ENCODE measurements at regions not wholly inside any gene's neighbourhood (a gene's known extent, or its start where the extent isn't known, plus 50 kb on each side); places are given as distances from the start of the nearest gene placed in this dataset.

GRCh38 chr6:141258516-141258915 is 874.2 kb upstream of the GJE1 start:
- H2AFZ ChIP-seq, result no peak overlapping the region
- no TSS peak for BruUV-seq (replicated peaks)
- intact Hi-C loops (cut with micrococcal nuclease; ENCODE audit: unreplicated experiment), result no loop called here
- no peak overlapping the region for H3K4me2 ChIP-seq
- no peak for DNase-seq
- H4K20me1 ChIP-seq (ENCODE audit: insufficient read depth), result no peaks in the 10 kb centered on the region
- CTCF ChIA-PET, result no interaction called here
- H3K9me3 ChIP-seq (ENCODE audit: insufficient read depth, low read depth), result no peaks in the 10 kb centered on the region
- no peaks in the 10 kb centered on the region for H3K36me3 ChIP-seq (ENCODE audit: low read depth)
- no peaks in the 10 kb centered on the region for H3K27me3 ChIP-seq (ENCODE audit: insufficient read depth, low read depth)
- no peaks in the 10 kb centered on the region for H3F3A ChIP-seq (ENCODE audit: insufficient read depth, low read depth)
- TF ChIP-seq EZH2 (IDR thresholded peaks at IDR 0.05; ENCODE audit: low read depth) (no peak), CTCF (conservative IDR thresholded peaks at IDR 0.05) (no peak)
- H3K27ac ChIP-seq, result no peak overlapping the region
- no peaks in the 10 kb centered on the region for H3K4me1 ChIP-seq (replicated peaks; ENCODE audit: insufficient read depth)
- 0 out of 2 replicates have a peak, but pooled peaks cover 5% of the 10 kb centered on the region for H3K9me2 ChIP-seq (ENCODE audit: insufficient read depth)
- no peaks in the 10 kb centered on the region for H3K79me2 ChIP-seq (ENCODE audit: low read depth)
- POLR2A ChIA-PET (ENCODE audit: unreplicated experiment), result no interaction called here
- no peak overlapping the region for H3K4me3 ChIP-seq

GRCh38 chr6:141254336-141254735 is 878.4 kb upstream of the GJE1 start:
- BruUV-seq (replicated peaks), result no TSS peak
- H2AFZ ChIP-seq, result no peak overlapping the region
- no peak overlapping the region for H3K4me3 ChIP-seq
- CTCF ChIA-PET, result no interaction called here
- DNase-seq, result no peak
- H3K4me2 ChIP-seq, result no peak overlapping the region
- no peaks in the 10 kb centered on the region for H3K36me3 ChIP-seq (ENCODE audit: low read depth)
- intact Hi-C loops (cut with micrococcal nuclease; ENCODE audit: unreplicated experiment), result no loop called here
- no peaks in the 10 kb centered on the region for H3K27me3 ChIP-seq (ENCODE audit: insufficient read depth, low read depth)
- TF ChIP-seq CTCF (conservative IDR thresholded peaks at IDR 0.05), result no peak
- TF ChIP-seq EZH2 (IDR thresholded peaks at IDR 0.05; ENCODE audit: low read depth), result no peak
- no peaks in the 10 kb centered on the region for H3F3A ChIP-seq (ENCODE audit: insufficient read depth, low read depth)
- H3K9me3 ChIP-seq (ENCODE audit: insufficient read depth, low read depth), result no peaks in the 10 kb centered on the region
- no peaks in the 10 kb centered on the region for H3K4me1 ChIP-seq (replicated peaks; ENCODE audit: insufficient read depth)
- no peak overlapping the region for H3K27ac ChIP-seq
- H4K20me1 ChIP-seq (ENCODE audit: insufficient read depth), result no peaks in the 10 kb centered on the region
- POLR2A ChIA-PET (ENCODE audit: unreplicated experiment), result no interaction called here
- H3K9me2 ChIP-seq (ENCODE audit: insufficient read depth), result 0 out of 2 replicates have a peak, but pooled peaks cover 5% of the 10 kb centered on the region
- H3K79me2 ChIP-seq (ENCODE audit: low read depth), result no peaks in the 10 kb centered on the region

- no peak overlapping the region for H3K4me3 ChIP-seq
- BruUV-seq (replicated peaks), result no TSS peak
- CTCF ChIA-PET, result no interaction called here
- DNase-seq, result no peak
- intact Hi-C loops (cut with micrococcal nuclease; ENCODE audit: unreplicated experiment), result no loop called here
- no peaks in the 10 kb centered on the region for H3K4me1 ChIP-seq (replicated peaks; ENCODE audit: insufficient read depth)
- POLR2A ChIA-PET (ENCODE audit: unreplicated experiment), result no interaction called here
- H3K27ac ChIP-seq, result no peak overlapping the region
- no peaks in the 10 kb centered on the region for H3K79me2 ChIP-seq (ENCODE audit: low read depth)
- no peaks in the 10 kb centered on the region for H4K20me1 ChIP-seq (ENCODE audit: insufficient read depth)
- H3K27me3 ChIP-seq (ENCODE audit: insufficient read depth, low read depth), result no peaks in the 10 kb centered on the region
- no peak overlapping the region for H3K4me2 ChIP-seq
- peak overlapping the region; percentile 64; the same call in 1 of the 2 replicates for H2AFZ ChIP-seq
- no peaks in the 10 kb centered on the region for H3K9me3 ChIP-seq (ENCODE audit: insufficient read depth, low read depth)
- H3K36me3 ChIP-seq (ENCODE audit: low read depth), result no peaks in the 10 kb centered on the region
- TF ChIP-seq EZH2 (IDR thresholded peaks at IDR 0.05; ENCODE audit: low read depth), result no peak
- no peak for TF ChIP-seq CTCF (conservative IDR thresholded peaks at IDR 0.05)
- H3F3A ChIP-seq (ENCODE audit: insufficient read depth, low read depth), result no peaks in the 10 kb centered on the region
- H3K9me2 ChIP-seq (ENCODE audit: insufficient read depth), result 0 out of 2 replicates have a peak, but pooled peaks cover 5% of the 10 kb centered on the region
Measured at GRCh38 chr6:141252828-141253608, 879.7 kb upstream of the GJE1 start.

All from PC-9 (cell line).